IMR-90 (cell line): ENCODE measurements at regions not wholly inside any gene's neighbourhood (a gene's known extent, or its start where the extent isn't known, plus 50 kb on each side); places are given as distances from the start of the nearest gene placed in this dataset.

Experiments used
- ATAC-seq: fragments of 200-7000 bp; cut with Tn5 transposase; 2 replicates; pipeline ENCODE4 v1.9.1; 2020; ENCODE audit warnings: low read depth, mild to moderate bottlenecking, moderate library complexity
- BruUV-seq: library from RNA; stranded (reverse); fragments of 400-500 nt; replicated peaks from 2 replicates; lab custom pipeline; 2021; lab: Mats Ljungman, UMichigan
- CTCF ChIA-PET: fragments of 300-600 bp; formaldehyde crosslinking; extraction: SDS; loops from one replicate; lab custom pipeline; 2021; ENCODE audit warnings: antibody characterized with exemption; lab: Yijun Ruan, JAX
- POLR2A ChIA-PET: fragments of 300-600 bp; sonication (Branson Sonifier 250); formaldehyde crosslinking; loops from one replicate; lab custom pipeline; 2022; ENCODE audit warnings: antibody characterized with exemption; ENCODE audit not compliant: unreplicated experiment; lab: Charles Lee
- DNase-seq: peaks from one replicate; pipeline ENCODE4 v3.0.0; 2013
- H2AFZ ChIP-seq: replicated peaks from 2 replicates; pipeline ENCODE3; 2013; ENCODE audit warnings: low read length, mild to moderate bottlenecking; ENCODE audit not compliant: poor library complexity
- H2AK5ac ChIP-seq: 2 replicates; pipeline ENCODE4 v1.6.1; 2013; ENCODE audit warnings: low read depth, low read length, inconsistent platforms
- H2AK9ac ChIP-seq: replicated peaks from 2 replicates; pipeline ENCODE3; 2013; ENCODE audit warnings: mild to moderate bottlenecking, low read depth, low read length, moderate library complexity; ENCODE audit not compliant: poor library complexity
- H2BK120ac ChIP-seq: 2 replicates; pipeline ENCODE4 v1.6.1; 2013; ENCODE audit warnings: low read depth, low read length, inconsistent platforms
- H2BK15ac ChIP-seq: 3 replicates; pipeline ENCODE4 v1.6.1; 2013; ENCODE audit warnings: low read depth, low read length, inconsistent platforms
- H2BK20ac ChIP-seq: 2 replicates; pipeline ENCODE4 v1.6.1; 2013; ENCODE audit warnings: low read depth, mild to moderate bottlenecking, inconsistent platforms, low read length, moderate library complexity
- H2BK5ac ChIP-seq: 2 replicates; pipeline ENCODE4 v1.6.1; 2013; ENCODE audit warnings: mild to moderate bottlenecking, low read depth, low read length, inconsistent platforms; ENCODE audit not compliant: poor library complexity, severe bottlenecking
- H3K14ac ChIP-seq: replicated peaks from 2 replicates; pipeline ENCODE4 v1.6.1; 2013; ENCODE audit warnings: low read depth, low read length, inconsistent platforms
- H3K18ac ChIP-seq: 2 replicates; pipeline ENCODE4 v1.6.1; 2013; ENCODE audit warnings: low read depth, low read length, control low read depth
- H3K23ac ChIP-seq: 2 replicates; pipeline ENCODE4 v1.6.1; 2013; ENCODE audit warnings: low read depth, low read length, inconsistent platforms
- H3K27ac ChIP-seq: 2 replicates; pipeline ENCODE4 v1.5.1; 2013; ENCODE audit warnings: mild to moderate bottlenecking, control low read depth, low read length; ENCODE audit not compliant: insufficient read depth
- H3K27me3 ChIP-seq: 2 replicates; pipeline ENCODE4 v1.6.1; 2013; ENCODE audit warnings: low read length; ENCODE audit not compliant: control insufficient read depth, insufficient read depth
- H3K36me3 ChIP-seq: 2 replicates; pipeline ENCODE4 v1.6.1; 2013; ENCODE audit warnings: low read length, mixed read lengths; ENCODE audit not compliant: control insufficient read depth, insufficient read depth
- H3K4ac ChIP-seq: 2 replicates; pipeline ENCODE4 v1.6.1; 2013; ENCODE audit warnings: low read depth, low read length, inconsistent platforms
- H3K4me1 ChIP-seq: 2 replicates; pipeline ENCODE4 v1.6.1; 2013; ENCODE audit warnings: low read length, mixed read lengths; ENCODE audit not compliant: control insufficient read depth, insufficient read depth
- H3K4me2 ChIP-seq: 2 replicates; pipeline ENCODE4 v1.6.1; 2013; ENCODE audit warnings: low read depth, mild to moderate bottlenecking, control low read depth, low read length, moderate library complexity
- H3K4me3 ChIP-seq: 2 replicates; pipeline ENCODE4 v1.5.1; 2013; ENCODE audit warnings: low read depth, mild to moderate bottlenecking, control low read depth, low read length, moderate library complexity; ENCODE audit not compliant: insufficient read depth
- H3K56ac ChIP-seq: 2 replicates; pipeline ENCODE4 v1.6.1; 2013; ENCODE audit warnings: low read length, inconsistent platforms; ENCODE audit not compliant: insufficient read depth; ENCODE audit errors: extremely low read depth
- H3K79me1 ChIP-seq, 2 experiments: 2 replicates each; pipeline ENCODE4 v1.6.1; 2013; ENCODE audit warnings: low read length in 2 of 2, inconsistent platforms in 1 of 2, low read depth in 1 of 2
- H3K9ac ChIP-seq: 2 replicates; pipeline ENCODE4 v1.6.1; 2013; ENCODE audit warnings: low read depth, low read length, control low read depth
- H3K9me1 ChIP-seq: 2 replicates; pipeline ENCODE4 v1.6.1; 2013; ENCODE audit warnings: low read length, inconsistent platforms; ENCODE audit not compliant: insufficient read depth
- H3K9me3 ChIP-seq: 2 replicates; pipeline ENCODE4 v1.6.1; 2013; ENCODE audit warnings: low read length; ENCODE audit not compliant: control insufficient read depth, insufficient read depth
- H4K20me1 ChIP-seq: 2 replicates; pipeline ENCODE4 v1.6.1; 2013; ENCODE audit warnings: low read length, inconsistent platforms; ENCODE audit not compliant: insufficient read depth
- H4K5ac ChIP-seq: 2 replicates; pipeline ENCODE4 v1.6.1; 2013; ENCODE audit warnings: mild to moderate bottlenecking, low read depth, low read length, control low read depth
- H4K8ac ChIP-seq, 2 experiments: 2 replicates each; pipeline ENCODE4 v1.6.1; 2013; ENCODE audit warnings: low read depth in 2 of 2, low read length in 2 of 2, control low read depth in 1 of 2, inconsistent platforms in 1 of 2
- H4K91ac ChIP-seq: 2 replicates; pipeline ENCODE4 v1.6.1; 2013; ENCODE audit warnings: low read depth, low read length, inconsistent platforms; ENCODE audit not compliant: insufficient read depth
- FOS ChIP-seq: fragments of 150-350 bp; IDR thresholded peaks from 2 replicates; pipeline ENCODE4 v1.6.1; 2016; ENCODE audit warnings: low read depth, low read length
- MAZ ChIP-seq: IDR thresholded peaks from 2 replicates; pipeline ENCODE4 v1.6.1; 2012; ENCODE audit warnings: low read depth, mild to moderate bottlenecking, low read length, improper control_type of control experiment, moderate library complexity, borderline replicate concordance
- POLR2A ChIP-seq: IDR thresholded peaks from 2 replicates; pipeline ENCODE4 v1.6.1; 2012; ENCODE audit warnings: mild to moderate bottlenecking, low read depth, low read length
- WGBS, 2 experiments: methylation state at CpG; one replicate each; pipeline versions ENCODE4 v1.1.5 to v1.1.7; 2013; ENCODE audit warnings: missing lambda C conversion rate in 2 of 2; ENCODE audit not compliant: insufficient read length in 1 of 2; ENCODE audit errors: extremely low coverage in 2 of 2; 5-methylcytosine and 5-hydroxymethylcytosine counted together
- dilution Hi-C: fragments of 300-500 bp; cut with HindIII; formaldehyde crosslinking; loops from one replicate; pipeline ENCODE4 v1.14.3; 2018; ENCODE audit warnings: low sequenced_read_pairs; ENCODE audit not compliant: unreplicated experiment
- in situ Hi-C: fragments of 300-500 bp; cut with MboI; formaldehyde crosslinking; loops from 3 replicates; pipeline ENCODE4 v1.14.3; 2019; ENCODE audit warnings: low sequenced_read_pairs, inconsistent platforms, mixed read lengths
- intact Hi-C: fragments of 100-400 bp; cut with micrococcal nuclease; formaldehyde crosslinking; loops from 2 replicates; pipeline ENCODE4 v1.10.0; 2022

DNA sequence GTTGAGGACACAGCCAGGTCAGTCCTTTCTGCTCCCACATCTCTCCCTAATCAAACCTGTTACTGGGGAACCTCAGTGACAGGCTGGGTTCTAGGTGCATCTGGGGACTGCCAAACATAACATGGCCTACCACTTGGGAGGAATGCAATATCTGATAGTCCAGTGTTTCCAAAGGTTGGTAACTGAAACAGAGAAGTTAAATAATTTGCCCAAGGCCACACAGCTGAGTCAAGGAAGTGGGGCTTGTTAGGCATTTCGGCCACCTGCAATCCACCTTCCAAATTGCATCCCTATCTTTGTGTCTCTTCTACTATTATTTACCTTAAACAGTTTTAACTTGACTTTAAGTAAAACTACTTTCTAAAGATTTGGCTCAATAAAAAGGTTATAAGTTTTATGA lies 731.3 kb downstream of the UQCRFS1 start:
- H3K9ac ChIP-seq = no peak overlapping the region
- H3K4me1 ChIP-seq = no peaks in the 10 kb centered on the region
- dilution Hi-C loops (no loop called here), intact Hi-C loops (no loop called here), in situ Hi-C loops (no loop called here)
- no peak overlapping the region for H2AFZ ChIP-seq
- H4K91ac ChIP-seq = no peak overlapping the region
- no peaks in the 10 kb centered on the region for H4K20me1 ChIP-seq
- H3K9me1 ChIP-seq = no peaks in the 10 kb centered on the region
- no peak overlapping the region for H3K14ac ChIP-seq
- TF ChIP-seq POLR2A (no peak), MAZ (no peak), FOS (no peak)
- no peak overlapping the region for H3K56ac ChIP-seq
- ChIA-PET POLR2A (no interaction called here), CTCF (no interaction called here)
- DNase-seq (no peak), ATAC-seq (no peak)
- no peak overlapping the region for H4K8ac ChIP-seq
- H3K27ac ChIP-seq = no peak overlapping the region
- H4K5ac ChIP-seq = no peak overlapping the region
- H2BK5ac ChIP-seq = no peak overlapping the region
- no peak overlapping the region for H2BK120ac ChIP-seq
- H3K4ac ChIP-seq = no peak overlapping the region
- no peaks in the 10 kb centered on the region for H3K36me3 ChIP-seq
- no peak overlapping the region for H3K23ac ChIP-seq
- no peak overlapping the region for H2BK15ac ChIP-seq
- no peak overlapping the region for H2AK5ac ChIP-seq
- no peaks in the 10 kb centered on the region for H3K27me3 ChIP-seq
- no peak overlapping the region for H3K4me3 ChIP-seq
- no peaks in the 10 kb centered on the region for H3K79me1 ChIP-seq
- WGBS, 2 experiments = no CpG with 5 or more reads among the region's 1 CpG
- BruUV-seq = no TSS peak
- peaks cover 29% of the 10 kb centered on the region; the same call in 1 of the 2 replicates for H3K9me3 ChIP-seq
- H2BK20ac ChIP-seq = no peak overlapping the region
- no peak overlapping the region for H3K4me2 ChIP-seq
- no peak overlapping the region for H3K18ac ChIP-seq
- H2AK9ac ChIP-seq = no peak overlapping the region
